Lung (tissue), 11 donors: ENCODE measurements at regions not wholly inside any gene's neighbourhood (a gene's known extent, or its start where the extent isn't known, plus 50 kb on each side); places are given as distances from the start of the nearest gene placed in this dataset.

ENCODE experiments used
- ATAC-seq: fragments of 200-7000 bp; cut with Tn5 transposase; one replicate; pipeline ENCODE4 v1.9.1; 2020; ENCODE audit warnings: moderate number of reproducible peaks; ENCODE audit not compliant: insufficient read depth, low FRiP score
- DNase-seq, 3 donors: peaks; one replicate each; pipeline ENCODE4 v3.0.0-alpha.2; 2013 to 2017
- H3K27ac ChIP-seq, 2 donors: one replicate each; pipeline ENCODE4 v1.5.1; 2013; ENCODE audit warnings: mild to moderate bottlenecking in 2 of 2, moderate library complexity in 2 of 2, control low read depth in 1 of 2, inconsistent platforms in 1 of 2, low read depth in 1 of 2, low read length in 1 of 2
- H3K27me3 ChIP-seq, 3 donors: one replicate each; pipeline ENCODE4 v1.5.1; 2013; ENCODE audit warnings: low read length in 2 of 3; ENCODE audit not compliant: control insufficient read depth in 3 of 3, insufficient read depth in 3 of 3
- H3K36me3 ChIP-seq, 4 donors: one replicate each; pipeline ENCODE4 v1.5.1; 2013; ENCODE audit warnings: low read length in 4 of 4, mild to moderate bottlenecking in 1 of 4, moderate library complexity in 1 of 4; ENCODE audit not compliant: control insufficient read depth in 4 of 4, insufficient read depth in 4 of 4
- H3K4me1 ChIP-seq, 5 donors: one replicate each; pipeline ENCODE4 v1.5.1; 2013; ENCODE audit warnings: low read length in 5 of 5, mild to moderate bottlenecking in 2 of 5, moderate library complexity in 1 of 5; ENCODE audit not compliant: control insufficient read depth in 5 of 5, insufficient read depth in 5 of 5
- H3K4me3 ChIP-seq: one replicate; pipeline ENCODE4 v1.5.1; 2013; ENCODE audit warnings: mild to moderate bottlenecking, control low read depth, moderate library complexity
- H3K9ac ChIP-seq, 2 donors: one replicate each; pipeline ENCODE4 v1.5.1; 2013; ENCODE audit warnings: low read length in 2 of 2, control low read depth in 1 of 2; ENCODE audit not compliant: insufficient read depth in 1 of 2
- H3K9me3 ChIP-seq, 4 donors: one replicate each; pipeline ENCODE4 v1.5.1; 2013; ENCODE audit warnings: low read length in 3 of 4, mild to moderate bottlenecking in 1 of 4, moderate library complexity in 1 of 4; ENCODE audit not compliant: control insufficient read depth in 4 of 4, insufficient read depth in 3 of 4
- WGBS, 2 donors: extraction: QIAGEN DNeasy Blood & Tissue Kit; methylation state at CpG; one replicate each; pipeline ENCODE4 v1.1.7; 2013; 5-methylcytosine and 5-hydroxymethylcytosine counted together
- TF ChIP-seq, protein P1 (sequence below): IDR thresholded peaks from 2 replicates; pipeline ENCODE4 v1.5.1; 2012; ENCODE audit warnings: mild to moderate bottlenecking; ENCODE audit errors: control extremely low read depth, extremely low read depth
- donor health status: control.
- donor health status: control.
- donor health status: Bipolar disorder and iron deficiency.
- donor health status: healthy.
- donor health status: DM: yes; HTN: yes; CAD: no.

DNA sequence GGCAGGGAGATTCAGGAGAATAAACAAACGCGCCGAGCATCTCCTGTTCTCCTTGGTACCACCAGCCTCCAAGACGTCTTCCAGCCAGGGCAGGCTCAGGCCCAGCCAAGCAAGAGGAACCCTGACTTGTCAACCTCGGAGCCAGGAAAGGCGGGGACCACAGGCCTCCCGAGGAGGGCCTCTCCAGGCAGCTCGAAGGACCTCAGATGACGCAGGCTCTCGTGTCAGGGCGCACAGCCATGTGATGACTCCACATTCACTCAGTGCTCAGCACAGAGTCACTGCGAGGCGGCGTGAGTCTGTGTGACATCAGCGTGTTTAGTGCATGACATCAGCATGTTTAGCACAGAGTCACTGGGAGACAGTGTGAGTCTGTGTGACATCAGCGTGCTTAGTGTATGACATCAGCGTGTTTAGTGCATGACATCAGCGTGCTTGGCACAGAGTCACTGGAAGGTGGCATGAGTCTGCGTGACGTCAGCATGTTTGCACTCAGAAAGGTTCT lies 241.4 kb downstream of the BRD1 start:
- DNase-seq: no peak
- ATAC-seq: no peak
- Histone ChIP-seq H3K9ac (no peak overlapping the region), H3K27ac (no peak overlapping the region), H3K4me3 (no peak overlapping the region), H3K4me1 (no peaks in the 10 kb centered on the region), H3K9me3 (no peaks in the 10 kb centered on the region), H3K36me3 (no peaks in the 10 kb centered on the region), H3K27me3 (no peaks in the 10 kb centered on the region)
- WGBS, 2 donors: 81 to 88% methylated on average over 20 of the region's 20 CpGs
- TF ChIP-seq, protein P1, sequence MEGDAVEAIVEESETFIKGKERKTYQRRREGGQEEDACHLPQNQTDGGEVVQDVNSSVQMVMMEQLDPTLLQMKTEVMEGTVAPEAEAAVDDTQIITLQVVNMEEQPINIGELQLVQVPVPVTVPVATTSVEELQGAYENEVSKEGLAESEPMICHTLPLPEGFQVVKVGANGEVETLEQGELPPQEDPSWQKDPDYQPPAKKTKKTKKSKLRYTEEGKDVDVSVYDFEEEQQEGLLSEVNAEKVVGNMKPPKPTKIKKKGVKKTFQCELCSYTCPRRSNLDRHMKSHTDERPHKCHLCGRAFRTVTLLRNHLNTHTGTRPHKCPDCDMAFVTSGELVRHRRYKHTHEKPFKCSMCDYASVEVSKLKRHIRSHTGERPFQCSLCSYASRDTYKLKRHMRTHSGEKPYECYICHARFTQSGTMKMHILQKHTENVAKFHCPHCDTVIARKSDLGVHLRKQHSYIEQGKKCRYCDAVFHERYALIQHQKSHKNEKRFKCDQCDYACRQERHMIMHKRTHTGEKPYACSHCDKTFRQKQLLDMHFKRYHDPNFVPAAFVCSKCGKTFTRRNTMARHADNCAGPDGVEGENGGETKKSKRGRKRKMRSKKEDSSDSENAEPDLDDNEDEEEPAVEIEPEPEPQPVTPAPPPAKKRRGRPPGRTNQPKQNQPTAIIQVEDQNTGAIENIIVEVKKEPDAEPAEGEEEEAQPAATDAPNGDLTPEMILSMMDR: no peak

DNA sequence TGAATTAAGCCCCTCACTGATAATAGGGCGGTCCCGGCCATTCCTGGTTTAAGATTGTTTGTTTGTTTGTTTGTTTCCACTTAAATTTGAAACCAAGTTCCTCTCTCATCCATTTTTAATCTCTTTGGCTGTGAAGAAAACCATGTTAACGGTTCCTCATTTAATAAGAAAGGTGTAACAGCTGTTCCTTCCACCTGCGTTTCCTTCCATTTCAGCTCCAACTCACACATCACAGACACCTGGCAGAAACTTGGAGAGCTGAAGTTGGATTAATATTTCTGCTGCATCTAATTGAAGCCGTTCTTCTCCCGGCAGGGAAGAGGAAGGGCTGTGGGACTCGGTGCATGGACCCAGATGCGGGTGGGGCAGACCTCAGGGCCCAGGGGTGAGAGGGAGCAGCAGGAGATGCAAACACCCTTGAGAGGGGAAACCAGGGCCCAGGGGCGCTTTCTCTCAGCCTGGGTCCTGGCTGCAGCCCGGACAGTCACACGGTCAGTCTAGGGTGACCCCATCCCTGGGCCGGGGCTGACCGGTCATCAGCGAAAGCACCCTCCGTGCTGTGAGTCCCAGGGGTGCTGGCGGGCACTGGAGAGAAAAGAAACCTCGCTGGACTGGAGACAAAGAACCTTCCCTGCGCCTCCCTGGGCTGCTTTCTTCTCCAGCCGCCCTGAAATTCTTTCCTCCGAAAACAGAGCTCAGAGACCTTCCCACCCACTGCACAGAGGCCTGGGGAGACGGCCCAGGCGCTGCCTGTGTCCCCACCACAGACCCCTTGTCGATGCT lies 242.0 kb downstream of the BRD1 start:
- Histone ChIP-seq H3K9ac (no peak overlapping the region), H3K4me3 (no peak overlapping the region), H3K9me3 (peaks cover 0 to 2% (median under 1%) of the 10 kb centered on the region in 4 donors), H3K27me3 (no peaks in the 10 kb centered on the region), H3K27ac (no peak overlapping the region), H3K4me1 (no peaks in the 10 kb centered on the region), H3K36me3 (no peaks in the 10 kb centered on the region)
- DNase-seq (no peak), ATAC-seq (no peak)
- WGBS, 2 donors: 88 to 90% methylated on average over 23 of the region's 23 CpGs
- TF ChIP-seq, protein P1: no peak

DNA sequence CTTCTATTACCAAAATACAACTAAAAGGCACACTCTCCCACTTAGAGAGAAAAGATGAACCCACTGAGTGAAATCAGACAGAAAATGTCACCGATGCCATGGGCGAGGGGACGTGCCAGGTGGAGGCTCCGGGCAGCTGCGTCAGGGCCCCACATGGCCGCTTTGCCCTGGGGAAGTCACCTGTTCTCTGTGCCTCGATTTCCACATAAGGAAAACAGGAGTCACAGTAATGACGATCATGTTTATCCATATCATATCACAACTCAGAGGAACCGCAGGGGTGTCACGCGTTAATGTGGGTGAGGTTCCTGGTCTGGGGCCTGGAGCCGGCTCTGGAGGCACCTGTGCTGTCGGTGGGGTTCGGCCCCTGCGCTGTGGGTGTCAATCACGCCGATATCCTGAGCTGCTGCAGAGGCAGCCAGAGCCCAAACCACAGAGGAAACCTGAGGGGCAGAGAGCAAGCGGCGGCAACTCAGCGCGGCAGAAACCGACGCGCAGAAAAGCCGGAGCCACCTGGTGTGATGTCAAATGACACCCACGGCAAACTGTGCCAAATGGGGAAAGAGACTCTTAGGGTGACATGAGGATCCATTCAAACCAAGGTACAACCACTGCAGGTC lies 243.7 kb downstream of the BRD1 start:
- DNase-seq: no peak
- H3K9me3 ChIP-seq: peaks cover 0 to 10% (median 2%) of the 10 kb centered on the region in 4 donors
- no peak overlapping the region for H3K9ac ChIP-seq
- TF ChIP-seq, protein P1: no peak
- H3K4me1 ChIP-seq: no peaks in the 10 kb centered on the region
- no peak for ATAC-seq
- no peaks in the 10 kb centered on the region for H3K36me3 ChIP-seq
- no peaks in the 10 kb centered on the region for H3K27me3 ChIP-seq
- H3K27ac ChIP-seq: no peak overlapping the region
- H3K4me3 ChIP-seq: no peak overlapping the region
- 94 to 96% methylated on average over 26 of the region's 26 CpGs for WGBS, 2 donors
